Occipital lobe (tissue), 1 donor: ENCODE measurements at regions not wholly inside any gene's neighbourhood (a gene's known extent, or its start where the extent isn't known, plus 50 kb on each side); places are given as distances from the start of the nearest gene placed in this dataset.
A peak's percentile ranks its signal among the peaks of the same experiment; 100 is the strongest.
"Not testable (repeated sequence)": the region's sequence is repeated elsewhere in the genome, so short reads cannot be mapped to it uniquely, and the experiment has no call there.

Source experiments
- DNase-seq: peaks from one replicate; lab custom pipeline; 2025; lab: John Stamatoyannopoulos, UW

DNA sequence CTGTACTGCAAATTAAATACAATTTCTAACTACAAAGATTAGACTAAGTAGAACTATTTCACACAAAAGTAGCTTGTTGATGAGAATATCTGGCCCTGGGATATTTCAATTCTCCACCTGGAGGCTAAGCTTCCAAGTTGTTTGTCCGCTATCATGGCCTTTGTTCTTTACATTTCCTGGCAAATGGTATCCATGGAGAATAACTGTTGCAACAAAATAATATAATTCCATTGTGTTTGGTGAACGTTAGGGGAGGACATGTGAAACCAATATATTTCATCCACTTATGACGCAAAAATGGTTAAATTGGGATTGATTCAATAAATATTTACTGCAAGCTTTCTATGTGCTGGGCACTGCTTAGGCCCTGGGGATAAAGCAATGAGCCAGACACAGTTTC lies 565.4 kb downstream of the PTPRC start:
- DNase-seq, result no peak

DNA sequence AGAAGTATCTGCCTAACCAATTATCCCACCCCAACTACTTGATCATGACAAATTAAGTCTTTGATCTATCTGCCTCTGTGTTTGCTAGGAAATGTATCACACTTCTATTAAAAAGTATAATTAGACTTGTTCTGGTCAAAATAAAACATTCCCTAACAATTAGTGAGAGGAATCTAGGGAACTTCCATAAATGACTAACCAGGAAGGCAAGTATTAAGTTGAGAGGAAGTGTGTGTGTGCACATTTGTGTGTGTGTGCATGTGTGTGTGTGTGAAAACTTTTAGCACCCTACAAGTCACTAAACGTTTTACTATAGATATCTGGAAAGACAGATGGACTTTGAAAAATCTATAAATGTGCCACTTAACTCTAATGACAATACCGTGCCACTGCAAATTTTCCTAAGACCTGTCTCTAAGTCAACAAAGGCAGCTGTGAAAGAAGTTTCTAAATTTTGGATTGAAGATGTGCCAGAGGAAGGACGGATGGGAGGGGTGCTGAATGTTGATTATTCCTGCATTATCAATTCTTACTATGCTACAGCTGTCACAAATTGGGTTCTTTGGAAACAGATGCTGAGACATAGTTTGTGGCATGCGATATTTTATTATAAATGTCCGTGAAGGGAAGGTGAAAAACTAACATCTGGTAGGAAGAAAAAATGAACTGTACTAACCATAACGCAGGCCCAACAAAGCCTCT lies 567.1 kb downstream of the PTPRC start:
- no peak for DNase-seq

DNA sequence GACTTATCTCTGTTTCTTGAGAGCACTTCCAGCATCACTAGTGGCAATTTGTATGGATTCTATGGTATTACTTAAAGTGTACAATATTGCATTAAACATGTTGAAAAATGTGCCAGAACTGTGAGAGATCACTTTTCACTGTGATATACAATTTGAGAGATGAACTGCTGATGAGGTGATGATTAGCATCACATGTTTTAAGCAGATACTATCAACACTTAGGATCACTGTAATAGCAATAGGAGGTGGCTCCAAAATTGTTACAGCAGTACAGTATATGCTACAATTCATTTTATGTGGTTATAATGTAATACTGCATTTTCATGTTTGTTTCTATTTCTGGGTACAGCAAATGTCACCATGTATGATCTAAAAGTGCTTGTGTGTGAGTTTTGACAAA lies 570.0 kb downstream of the PTPRC start:
- DNase-seq, result no peak

DNA sequence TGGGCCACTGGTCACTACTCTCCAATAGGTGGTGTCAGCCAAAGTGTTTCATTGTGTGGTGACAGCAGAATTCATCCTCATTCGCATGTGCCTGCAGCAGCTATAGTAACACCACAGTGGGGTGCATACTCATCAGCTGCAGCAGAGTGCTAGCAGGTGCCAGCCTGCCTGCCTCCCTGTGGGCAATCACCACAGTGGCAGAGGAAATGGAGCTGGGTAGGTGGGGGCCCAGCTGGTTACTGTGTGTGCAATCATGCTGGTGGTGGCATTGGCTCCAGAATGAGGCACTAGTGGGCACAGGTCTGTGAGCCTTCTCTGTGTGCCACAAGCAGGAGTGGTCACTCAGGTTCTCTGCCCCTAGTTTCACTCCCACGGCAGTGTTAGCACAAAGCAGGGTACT lies 579.2 kb downstream of the PTPRC start:
- no peak for DNase-seq

DNA sequence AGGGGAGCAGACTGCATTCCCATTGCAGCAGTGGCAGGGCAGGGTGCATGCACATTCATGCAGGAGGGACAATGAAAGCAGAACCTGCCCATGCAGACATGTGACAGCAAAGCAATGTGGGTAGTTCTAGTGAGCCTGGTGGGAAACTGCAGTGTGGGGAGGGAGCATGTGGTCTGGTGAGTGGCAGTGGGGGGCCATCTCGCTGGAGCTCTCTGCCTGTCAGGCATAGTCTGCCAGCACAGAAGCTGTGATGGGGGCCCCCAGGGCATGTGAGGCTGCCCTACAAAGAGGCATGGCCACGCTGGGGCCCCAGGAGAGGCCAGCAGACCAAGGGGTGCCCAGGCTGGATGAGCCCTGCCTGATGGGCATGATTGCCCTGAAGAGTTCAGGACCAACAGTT lies 579.7 kb downstream of the PTPRC start:
- no peak for DNase-seq

DNA sequence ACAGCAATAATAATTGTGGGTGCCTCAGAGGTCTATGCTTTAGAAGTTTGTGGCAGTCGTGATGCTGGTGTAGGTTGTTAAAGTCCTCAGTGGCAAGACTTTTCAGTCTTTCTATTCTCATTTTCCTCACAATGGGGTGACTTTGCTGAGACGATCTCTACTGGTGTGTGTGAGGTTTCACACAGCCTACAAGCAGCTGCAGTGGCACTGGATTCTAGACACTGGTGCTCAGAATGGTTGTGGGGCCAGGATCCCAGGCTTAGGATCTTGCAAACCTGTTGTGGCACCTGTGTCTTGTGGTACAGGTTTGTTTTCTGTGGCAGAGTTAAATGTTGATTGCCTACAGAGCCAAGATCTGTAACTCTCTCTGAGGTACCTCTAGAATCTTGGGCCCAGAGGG lies 581.2 kb downstream of the PTPRC start:
- no peak for DNase-seq

DNA sequence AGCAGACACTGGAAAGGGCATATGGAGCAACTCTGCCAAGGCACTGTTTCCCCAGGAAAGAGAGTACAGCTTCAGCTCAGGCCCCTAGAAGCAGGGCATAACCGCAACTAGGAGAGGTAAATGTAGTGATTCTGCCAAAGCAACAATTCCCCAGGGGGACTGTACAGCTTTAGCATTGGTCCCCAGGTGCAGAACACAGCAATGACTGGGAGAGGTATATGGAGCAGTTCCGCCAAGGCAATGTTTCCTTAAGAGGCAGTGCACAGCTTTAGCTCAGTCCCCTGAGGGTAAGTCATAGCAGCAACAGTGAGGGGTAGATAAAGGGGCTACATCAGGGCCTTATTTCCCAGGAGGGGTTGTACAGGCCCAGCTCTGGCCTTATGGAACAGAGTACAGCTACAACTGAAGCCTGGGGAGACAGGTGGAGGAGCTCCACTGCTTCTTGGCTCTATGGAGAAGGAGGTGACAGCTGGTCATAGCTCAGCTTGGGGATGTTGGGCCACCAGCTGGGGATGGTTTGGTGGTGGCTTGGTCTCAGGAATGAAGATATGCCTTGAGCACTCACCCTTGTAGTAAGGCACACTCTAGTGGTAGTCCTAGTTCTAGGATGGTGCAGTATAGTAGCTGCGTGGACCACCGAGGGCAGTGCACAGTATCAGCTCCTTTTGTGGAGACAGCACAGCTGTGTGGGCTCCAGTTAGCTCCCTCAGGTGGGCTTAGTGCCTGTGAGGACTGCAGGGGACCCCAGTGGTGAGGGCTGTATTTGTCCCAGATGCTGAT lies 582.7 kb downstream of the PTPRC start:
- no peak for DNase-seq

DNA sequence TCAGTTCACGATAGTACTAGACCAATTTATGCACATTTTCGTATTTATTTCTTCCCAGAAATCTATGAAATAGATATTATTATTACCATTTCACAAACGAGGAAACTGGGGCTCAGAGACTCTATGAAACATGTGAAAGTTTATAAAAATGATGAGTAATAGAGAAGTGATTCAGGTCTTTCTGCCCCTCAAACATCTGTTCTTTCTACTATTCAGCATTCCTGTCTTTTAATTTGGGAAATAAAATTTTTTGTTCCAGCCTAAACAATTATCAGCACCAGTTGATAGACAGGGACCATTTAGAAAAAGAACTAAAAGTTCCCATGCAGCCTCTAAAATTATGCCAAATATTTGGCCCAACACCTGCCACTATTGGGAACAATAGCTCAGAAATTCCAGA lies 585.1 kb downstream of the PTPRC start:
- no peak for DNase-seq

DNA sequence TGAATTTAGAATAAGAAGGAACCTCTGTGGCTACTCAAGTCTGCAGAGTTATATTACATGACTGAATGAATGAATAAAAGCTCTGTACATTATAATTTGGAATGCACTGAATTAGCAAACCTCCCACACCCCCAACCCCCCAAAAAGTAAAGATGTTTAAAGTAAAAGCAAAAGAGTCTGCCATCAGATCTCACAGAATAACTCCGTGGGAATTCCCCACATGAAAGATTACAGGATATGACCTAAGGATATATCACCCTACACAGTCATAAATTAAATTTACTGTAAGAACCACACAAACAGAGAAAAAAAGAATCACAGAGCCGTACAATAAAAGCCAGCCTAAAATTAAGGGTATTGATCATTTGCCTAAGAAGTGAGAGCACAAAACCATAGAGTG lies 587.3 kb downstream of the PTPRC start:
- no peak for DNase-seq

DNA sequence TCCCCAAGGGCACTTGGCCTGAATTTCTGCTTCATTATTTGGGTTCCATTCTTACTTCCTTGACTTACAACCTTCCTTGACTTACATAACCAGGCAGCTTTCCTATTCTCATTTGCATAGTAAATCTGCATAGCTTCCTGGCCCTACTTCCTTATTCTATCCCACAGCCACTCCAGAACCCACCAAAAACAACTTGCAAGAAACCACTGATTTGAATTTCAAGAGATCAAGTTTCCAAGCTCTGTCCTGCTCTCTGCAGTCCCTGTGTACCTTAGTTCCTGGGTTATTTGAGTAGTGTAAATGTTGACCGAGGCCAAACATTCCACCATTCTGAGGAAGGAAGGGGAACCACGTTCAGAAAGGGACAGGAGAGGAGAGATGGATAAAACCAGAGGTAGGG lies 603.3 kb downstream of the PTPRC start:
- no peak for DNase-seq

DNA sequence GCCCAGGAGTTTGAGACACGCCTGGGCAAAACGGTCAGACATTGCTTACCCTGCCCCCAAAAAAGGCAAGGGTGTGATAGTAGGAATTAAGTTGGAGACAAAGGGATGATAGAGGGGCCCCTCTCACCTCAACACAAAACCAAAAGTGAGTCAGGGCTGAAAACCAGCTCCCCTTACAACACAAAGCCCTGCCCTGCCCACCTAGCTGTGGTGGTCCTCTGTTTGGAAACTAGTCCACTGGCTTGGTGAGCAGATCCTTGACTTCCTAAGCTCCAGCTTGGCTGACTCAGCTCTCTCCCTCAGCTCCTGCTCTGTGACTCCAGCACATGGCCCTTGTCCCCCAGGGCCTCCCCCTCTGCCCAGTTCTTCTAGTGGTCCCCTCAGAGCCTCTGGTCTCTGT lies 603.8 kb downstream of the PTPRC start:
- DNase-seq, result no peak

DNA sequence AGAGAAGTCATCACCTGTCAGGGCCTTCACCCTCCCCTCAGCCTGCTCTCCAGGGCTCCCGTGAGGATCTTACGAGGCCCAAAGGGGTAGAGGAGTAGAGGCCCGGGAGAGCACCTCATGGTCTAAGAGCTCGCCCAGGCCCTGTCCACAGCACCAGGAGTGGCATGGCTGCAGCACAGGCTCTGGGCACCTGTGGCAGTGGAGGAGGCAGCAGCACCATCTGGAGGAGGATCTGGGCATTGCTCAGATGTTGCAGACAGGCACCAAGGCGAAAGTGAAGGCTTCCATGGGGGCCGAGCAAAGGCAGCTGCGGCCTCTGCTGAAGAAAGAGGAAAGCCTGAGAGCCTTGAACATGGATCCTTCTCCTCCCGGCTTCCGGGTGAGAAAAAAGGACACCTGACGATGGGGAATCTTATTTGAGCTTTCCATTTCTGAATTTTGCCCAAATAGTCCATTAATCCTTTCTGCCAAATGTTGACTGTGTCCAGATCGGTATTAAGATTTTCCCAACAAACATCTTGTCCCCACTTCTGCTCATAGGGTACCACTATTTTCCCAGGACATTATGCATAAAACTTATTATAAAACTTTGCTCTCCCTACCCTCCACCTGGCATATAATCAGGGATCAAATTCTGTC lies 604.7 kb downstream of the PTPRC start:
- DNase-seq, result peak; percentile 7

DNA sequence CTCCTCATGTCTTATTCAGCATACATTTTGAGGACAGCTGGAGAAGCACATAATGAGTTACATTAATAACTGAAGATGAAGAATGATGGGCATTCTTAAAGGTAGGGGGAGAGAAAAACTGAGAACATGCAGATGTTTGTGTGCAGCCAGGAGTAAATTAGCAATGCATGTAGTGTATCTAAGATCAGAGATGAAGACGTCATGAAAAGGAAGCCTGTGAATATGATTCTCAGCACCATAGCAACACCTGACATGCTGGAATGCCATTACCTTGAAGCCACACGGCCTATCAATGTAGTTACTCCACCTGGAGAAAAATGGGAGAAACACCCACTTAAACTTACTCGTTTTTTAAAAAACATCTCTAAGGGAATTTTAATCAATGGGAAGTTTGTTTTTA lies 607.1 kb downstream of the PTPRC start:
- DNase-seq, result no peak

DNA sequence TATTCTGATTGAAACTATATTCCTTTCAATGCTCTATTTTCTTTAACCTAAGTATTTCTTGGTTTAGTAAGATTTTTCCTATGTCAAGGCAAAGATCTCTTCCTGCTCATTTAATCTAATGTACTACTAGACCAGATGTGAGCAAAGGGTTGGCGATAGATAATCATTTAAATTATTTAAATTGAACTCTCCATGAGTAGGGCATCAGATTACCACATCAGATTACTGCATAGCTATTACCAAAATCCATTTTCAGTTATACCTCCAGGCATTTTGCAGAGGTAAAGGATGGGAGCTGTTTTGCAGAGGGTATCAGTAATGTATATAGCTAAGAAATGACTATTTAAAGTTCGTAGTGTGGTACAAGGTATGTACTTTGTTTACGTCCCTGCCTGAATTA lies 607.9 kb downstream of the PTPRC start:
- DNase-seq, result no peak

DNA sequence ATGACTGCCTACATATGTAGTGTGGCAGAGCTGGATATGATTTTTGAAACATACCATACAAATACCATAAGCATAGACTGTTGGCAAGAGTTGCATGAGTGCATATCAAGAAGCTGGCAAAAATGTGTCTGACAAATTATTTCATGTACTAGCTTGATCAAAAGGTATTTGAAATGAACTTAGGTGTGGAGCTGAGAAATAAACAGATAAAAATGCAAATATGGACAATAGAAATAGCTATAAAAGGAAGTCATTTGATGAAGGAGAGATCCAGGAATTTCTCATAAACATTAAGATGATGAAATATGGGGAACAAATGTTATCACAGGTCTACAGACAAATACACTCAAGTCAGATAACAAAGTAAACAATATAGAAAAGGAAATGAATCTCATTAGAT lies 609.1 kb downstream of the PTPRC start:
- DNase-seq, result no peak

DNA sequence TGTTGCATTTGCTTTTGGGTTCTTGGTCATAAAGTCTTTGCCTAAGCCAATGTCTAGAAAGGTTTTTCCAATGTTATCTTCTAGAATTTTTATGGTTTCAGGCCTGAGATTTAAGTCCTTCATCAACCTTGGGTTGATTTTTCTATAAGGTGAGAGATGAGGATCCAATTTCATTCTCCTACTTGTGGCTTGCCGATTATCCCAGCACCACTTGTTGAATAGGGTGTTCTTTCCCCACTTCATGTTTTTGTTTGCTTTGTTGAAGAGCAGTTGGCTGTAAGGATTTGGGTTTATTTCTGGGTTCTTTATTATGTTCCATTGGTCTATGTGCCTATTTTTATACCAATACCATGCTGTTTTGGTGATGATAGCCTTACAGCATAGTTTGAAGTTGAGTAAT lies 615.2 kb downstream of the PTPRC start:
- DNase-seq, result not testable (repeated sequence)

DNA sequence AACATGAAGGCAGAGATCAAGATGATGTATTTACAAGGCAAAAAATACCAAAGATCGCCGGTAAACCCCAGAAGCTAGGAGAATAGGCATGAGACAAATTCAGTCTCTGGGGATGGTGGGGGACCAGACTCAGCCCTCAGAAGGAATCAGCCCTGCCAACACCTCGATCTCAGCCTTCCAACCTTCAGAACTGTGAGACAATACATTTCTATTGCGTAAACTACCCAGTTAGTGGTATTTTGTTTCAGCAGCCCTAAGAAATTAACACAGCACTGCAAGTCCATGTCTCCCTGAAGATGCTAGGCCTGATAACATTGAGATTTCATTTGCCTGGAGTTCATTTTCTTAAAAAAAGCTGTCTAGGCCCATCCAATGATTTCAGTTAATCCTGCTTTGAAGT lies 622.5 kb downstream of the PTPRC start:
- DNase-seq, result no peak

DNA sequence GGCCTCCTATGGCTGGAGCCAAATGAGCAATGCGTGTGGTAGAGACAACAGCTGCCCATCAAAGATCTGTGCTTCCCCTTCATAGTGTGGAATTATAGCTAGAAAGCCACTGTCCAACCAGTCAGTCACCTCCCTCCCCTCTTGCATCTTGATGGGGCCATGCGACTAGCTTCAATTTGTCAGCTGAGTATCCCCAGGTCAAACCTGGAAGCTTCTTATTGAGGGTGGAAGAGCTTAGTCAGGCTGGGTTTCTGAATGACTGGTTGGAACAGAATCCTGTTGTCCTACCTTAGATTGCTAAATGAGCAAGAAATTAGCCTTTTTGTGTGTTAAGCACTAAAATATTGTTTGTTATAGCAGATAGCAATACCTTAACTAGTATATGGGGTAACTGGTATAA lies 625.4 kb downstream of the PTPRC start:
- no peak for DNase-seq

DNA sequence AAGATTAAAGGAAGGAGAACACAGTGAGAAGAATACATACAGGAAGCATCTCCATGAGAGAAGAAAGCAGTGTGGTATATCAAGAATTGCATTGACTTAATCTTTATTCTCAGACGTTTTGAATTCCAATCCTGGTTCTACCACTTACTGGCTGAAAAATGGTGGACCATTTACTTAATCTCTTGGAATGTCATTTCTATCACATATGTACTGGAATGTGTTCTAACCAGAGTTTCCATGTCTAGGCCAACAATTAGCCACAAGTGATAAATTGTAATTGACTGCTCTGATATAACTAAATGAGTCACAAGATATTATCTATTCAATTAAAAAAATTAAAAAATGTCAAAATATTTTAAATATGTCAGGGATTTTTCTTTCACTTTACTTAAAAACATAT lies 626.1 kb downstream of the PTPRC start:
- DNase-seq, result no peak

DNA sequence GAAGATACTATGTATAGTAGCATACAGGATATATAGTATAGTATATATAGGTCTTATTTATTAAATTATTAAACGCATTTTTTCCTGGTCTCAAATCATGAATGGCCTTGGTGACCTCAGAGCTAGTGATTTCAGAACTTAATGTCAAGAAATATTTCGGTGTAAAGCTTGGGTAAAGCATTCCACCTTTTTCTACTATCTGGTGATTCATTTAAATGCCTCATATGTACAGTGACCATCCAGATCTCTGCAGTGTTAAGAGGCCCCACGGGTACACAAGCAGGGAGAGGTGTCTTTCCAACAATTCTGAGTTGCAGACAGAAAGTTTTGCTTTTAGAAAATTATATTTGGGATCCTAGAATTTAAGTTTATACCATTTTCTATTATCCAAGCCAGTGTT lies 626.5 kb downstream of the PTPRC start:
- no peak for DNase-seq

DNA sequence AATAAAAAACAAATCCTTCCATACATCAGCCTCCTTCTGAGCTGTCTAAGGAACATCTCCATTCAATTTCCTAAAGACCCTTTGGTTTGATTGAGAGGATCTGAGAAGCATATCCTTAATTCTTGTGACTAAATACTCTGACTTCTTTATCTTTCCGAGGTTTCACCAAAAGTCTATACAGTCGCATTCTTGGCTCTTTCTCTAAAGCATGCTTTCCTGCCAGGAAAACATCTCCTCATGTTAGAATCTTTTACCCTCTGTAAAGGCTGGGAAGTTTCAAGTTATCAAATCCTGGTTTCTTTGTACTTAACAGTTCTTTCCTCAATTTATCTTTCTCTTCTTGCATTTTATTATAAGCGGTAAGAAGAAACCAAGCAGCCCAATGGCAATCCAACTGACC lies 630.4 kb downstream of the PTPRC start:
- DNase-seq, result no peak

DNA sequence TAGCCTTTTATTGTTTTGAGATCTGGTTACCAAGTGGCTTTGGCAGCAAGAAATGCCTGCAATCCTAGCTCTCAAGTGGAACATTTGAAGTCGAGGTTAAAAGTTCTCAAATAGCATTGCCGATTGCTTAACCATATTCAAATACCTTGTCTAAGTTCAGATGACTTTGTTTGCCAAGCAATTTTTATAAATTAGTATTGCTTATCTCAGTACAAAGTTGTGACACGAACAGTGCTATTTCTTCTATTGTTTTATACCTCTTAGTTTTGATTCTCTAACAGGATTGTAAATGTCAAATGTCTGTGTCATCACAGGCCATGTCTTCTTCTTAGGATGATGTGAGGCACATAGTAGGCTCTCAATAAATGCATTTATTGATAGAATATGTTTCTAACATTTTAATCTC lies 633.3 kb downstream of the PTPRC start:
- no peak for DNase-seq

DNA sequence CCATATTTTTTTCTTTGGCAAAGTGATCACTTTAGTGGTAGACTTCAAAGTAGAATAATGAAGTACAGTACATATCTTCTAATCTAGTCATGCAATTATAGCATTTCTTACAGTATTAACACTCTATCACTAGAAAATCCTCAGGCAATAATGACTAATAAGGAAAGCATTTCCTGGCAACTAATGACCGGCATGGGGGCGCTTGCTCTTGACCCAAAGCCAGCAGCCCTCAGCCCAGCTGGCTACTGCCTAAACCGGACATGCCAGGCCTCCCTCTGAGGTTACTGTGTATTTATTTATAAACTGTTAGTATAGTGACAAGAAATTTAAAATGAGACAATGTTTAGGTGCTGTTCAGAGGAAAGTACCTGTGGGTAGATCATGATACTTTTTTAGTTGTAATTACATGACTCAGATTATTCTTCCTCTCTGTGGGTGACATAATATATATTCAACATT lies 633.8 kb downstream of the PTPRC start:
- no peak for DNase-seq
